GM12875 (cell line): ENCODE measurements at regions not wholly inside any gene's neighbourhood (a gene's known extent, or its start where the extent isn't known, plus 50 kb on each side); places are given as distances from the start of the nearest gene placed in this dataset.

ENCODE experiments used
- H3K4me3 ChIP-seq: one replicate; pipeline ENCODE4 v1.5.1; 2011; ENCODE audit warnings: low read depth, low read length, control low read depth
- CTCF ChIP-seq: IDR thresholded peaks from 2 replicates; pipeline ENCODE4 v1.5.1; 2011; ENCODE audit warnings: low read depth, mild to moderate bottlenecking, control low read depth, inconsistent platforms, low read length, moderate library complexity, borderline replicate concordance; ENCODE audit not compliant: insufficient read depth

GRCh38 chr4:78684325-78685079, 91.6 kb upstream of the BMP2K start:
- no peak overlapping the region for H3K4me3 ChIP-seq
- TF ChIP-seq CTCF = no peak

GRCh38 chr4:78687818-78688217, 88.3 kb upstream of the BMP2K start:
- no peak for TF ChIP-seq CTCF
- no peak overlapping the region for H3K4me3 ChIP-seq

GRCh38 chr4:78688366-78688765, 87.8 kb upstream of the BMP2K start:
- H3K4me3 ChIP-seq = no peak overlapping the region
- TF ChIP-seq CTCF = no peak

GRCh38 chr4:78689261-78689660, 86.9 kb upstream of the BMP2K start:
- H3K4me3 ChIP-seq = no peak overlapping the region
- TF ChIP-seq CTCF = no peak

- no peak for TF ChIP-seq CTCF
- no peak overlapping the region for H3K4me3 ChIP-seq
Observed at GRCh38 chr4:78689700-78690323, 86.3 kb upstream of the BMP2K start.

- TF ChIP-seq CTCF = no peak
Observed at GRCh38 chr4:78691334-78691754, 84.8 kb upstream of the BMP2K start.

More at GRCh38 chr4:78691334-78691754, 84.8 kb upstream of the BMP2K start:
- no peak overlapping the region for H3K4me3 ChIP-seq
